Mucosa of rectum (tissue), 2 donors: ENCODE measurements at regions not wholly inside any gene's neighbourhood (a gene's known extent, or its start where the extent isn't known, plus 50 kb on each side); places are given as distances from the start of the nearest gene placed in this dataset.

ENCODE experiments used
- H3K27ac ChIP-seq, 2 donors: one replicate each; pipeline ENCODE4 v1.7.0; 2013; ENCODE audit warnings: inconsistent platforms in 2 of 2, low read depth in 2 of 2, low read length in 2 of 2
- H3K27me3 ChIP-seq, 2 donors: one replicate each; pipeline ENCODE4 v1.7.0; 2013; ENCODE audit warnings: low read length in 2 of 2; ENCODE audit not compliant: control insufficient read depth in 2 of 2, insufficient read depth in 2 of 2
- H3K36me3 ChIP-seq, 2 donors: one replicate each; pipeline ENCODE4 v1.7.0; 2013; ENCODE audit warnings: low read length in 2 of 2; ENCODE audit not compliant: control insufficient read depth in 2 of 2, insufficient read depth in 2 of 2
- H3K4me1 ChIP-seq, 2 donors: one replicate each; pipeline ENCODE4 v1.7.0; 2013; ENCODE audit warnings: low read length in 2 of 2, mild to moderate bottlenecking in 1 of 2; ENCODE audit not compliant: control insufficient read depth in 2 of 2, insufficient read depth in 2 of 2
- H3K4me3 ChIP-seq, 2 donors: one replicate each; pipeline ENCODE4 v1.7.0; 2013; ENCODE audit warnings: low read length in 2 of 2
- H3K9ac ChIP-seq, 2 donors: one replicate each; pipeline ENCODE4 v1.7.0; 2013; ENCODE audit warnings: low read length in 2 of 2, low read depth in 1 of 2, mild to moderate bottlenecking in 1 of 2
- H3K9me3 ChIP-seq, 2 donors: one replicate each; pipeline ENCODE4 v1.7.0; 2013; ENCODE audit warnings: low read length in 2 of 2; ENCODE audit not compliant: control insufficient read depth in 2 of 2
- donor health status: healthy.
- donor health status: Normal muscosa, but diverticular disease.

DNA sequence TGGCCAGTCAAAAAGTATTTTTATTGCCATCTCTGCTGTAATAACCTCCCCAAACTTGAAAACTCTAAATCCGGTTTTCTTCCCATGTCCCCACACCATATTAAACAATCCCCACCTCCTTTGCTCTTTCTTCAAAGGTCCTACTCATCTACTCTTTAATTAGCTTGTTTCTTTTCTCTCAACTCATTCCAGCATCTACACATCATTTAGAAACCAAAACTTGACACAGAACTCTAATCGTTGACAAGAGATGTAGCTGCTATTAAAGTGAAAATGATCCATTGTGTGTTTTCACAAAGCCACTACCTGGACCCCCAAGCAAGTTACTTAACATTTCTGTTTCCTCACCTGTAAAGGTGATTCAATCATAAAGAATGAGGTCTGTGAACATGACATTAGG, 436.3 kb upstream of the NPVF start:
- peaks cover 3 to 6% of the 10 kb centered on the region in 2 donors for H3K4me1 ChIP-seq
- H3K27ac ChIP-seq = peak overlapping the region in 1 of 2 donors; percentile 50

GRCh38 chr7:25665374-25665773, 437.1 kb upstream of the NPVF start:
- Histone ChIP-seq H3K36me3 (no peaks in the 10 kb centered on the region), H3K27ac (peak overlapping the region in 1 of 2 donors; percentile 5), H3K9ac (no peak overlapping the region), H3K4me3 (no peak overlapping the region), H3K4me1 (peaks cover 3 to 4% of the 10 kb centered on the region in 2 donors), H3K27me3 (no peaks in the 10 kb centered on the region), H3K9me3 (no peaks in the 10 kb centered on the region)

More for the DNA sequence above, 436.3 kb upstream of the NPVF start:
- Histone ChIP-seq H3K36me3 (no peaks in the 10 kb centered on the region), H3K9me3 (no peaks in the 10 kb centered on the region), H3K4me3 (no peak overlapping the region), H3K27me3 (no peaks in the 10 kb centered on the region), H3K9ac (no peak overlapping the region)

DNA sequence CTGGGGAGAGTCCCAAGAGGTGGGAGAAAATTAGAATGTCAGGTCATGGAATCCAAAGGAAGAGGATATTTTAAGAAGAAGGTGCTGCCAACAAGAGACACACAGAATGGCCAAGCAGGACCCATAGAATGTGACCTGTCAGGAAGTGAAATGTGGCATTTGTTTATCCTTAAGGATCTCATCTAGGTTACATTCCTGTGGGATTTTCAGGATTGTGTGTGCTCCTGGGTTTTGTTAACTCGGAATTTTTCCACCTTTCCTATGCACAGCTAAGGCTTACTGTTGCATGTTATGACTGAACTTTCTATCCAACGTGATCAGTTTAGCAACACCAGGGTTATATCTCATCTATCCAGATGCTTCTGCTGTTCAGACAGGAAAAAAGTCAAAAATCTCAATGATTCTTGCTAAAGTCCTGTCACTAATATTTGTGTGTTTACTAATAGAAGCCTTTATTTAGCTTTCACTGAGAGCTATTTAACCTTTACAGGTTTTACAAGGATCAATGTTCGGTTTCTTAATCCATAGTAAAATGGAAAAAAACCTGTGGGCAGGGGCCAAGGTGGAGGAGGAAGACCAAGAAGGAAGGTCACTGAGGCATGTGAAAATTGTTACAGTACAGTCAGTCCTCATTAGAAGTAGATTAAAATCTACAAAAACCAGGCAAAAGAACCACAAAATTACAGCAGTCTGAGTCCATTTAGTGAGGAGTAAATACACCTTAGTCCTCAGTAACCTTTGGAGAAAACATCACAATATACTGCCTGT, 437.8 kb upstream of the NPVF start:
- no peaks in the 10 kb centered on the region for H3K27me3 ChIP-seq
- H3K4me3 ChIP-seq = no peak overlapping the region
- H3K27ac ChIP-seq = no peak overlapping the region
- H3K4me1 ChIP-seq = peaks cover 3 to 9% of the 10 kb centered on the region in 2 donors
- H3K36me3 ChIP-seq = no peaks in the 10 kb centered on the region
- H3K9ac ChIP-seq = no peak overlapping the region
- no peaks in the 10 kb centered on the region for H3K9me3 ChIP-seq

GRCh38 chr7:25666671-25667060, 438.4 kb upstream of the NPVF start:
- Histone ChIP-seq H3K27ac (no peak overlapping the region), H3K27me3 (no peaks in the 10 kb centered on the region), H3K4me3 (no peak overlapping the region), H3K9ac (no peak overlapping the region), H3K4me1 (peaks cover 3 to 9% of the 10 kb centered on the region in 2 donors), H3K9me3 (no peaks in the 10 kb centered on the region), H3K36me3 (no peaks in the 10 kb centered on the region)

- no peaks in the 10 kb centered on the region for H3K9me3 ChIP-seq
- peaks cover 0 to 6% of the 10 kb centered on the region in 2 donors for H3K4me1 ChIP-seq
- no peaks in the 10 kb centered on the region for H3K36me3 ChIP-seq
- H3K27me3 ChIP-seq = no peaks in the 10 kb centered on the region
- peak overlapping the region; percentile 3 to 9 for H3K27ac ChIP-seq
- H3K4me3 ChIP-seq = no peak overlapping the region
- no peak overlapping the region for H3K9ac ChIP-seq
These were observed 441.0 kb upstream of the NPVF start for GRCh38 chr7:25669281-25669781.

DNA sequence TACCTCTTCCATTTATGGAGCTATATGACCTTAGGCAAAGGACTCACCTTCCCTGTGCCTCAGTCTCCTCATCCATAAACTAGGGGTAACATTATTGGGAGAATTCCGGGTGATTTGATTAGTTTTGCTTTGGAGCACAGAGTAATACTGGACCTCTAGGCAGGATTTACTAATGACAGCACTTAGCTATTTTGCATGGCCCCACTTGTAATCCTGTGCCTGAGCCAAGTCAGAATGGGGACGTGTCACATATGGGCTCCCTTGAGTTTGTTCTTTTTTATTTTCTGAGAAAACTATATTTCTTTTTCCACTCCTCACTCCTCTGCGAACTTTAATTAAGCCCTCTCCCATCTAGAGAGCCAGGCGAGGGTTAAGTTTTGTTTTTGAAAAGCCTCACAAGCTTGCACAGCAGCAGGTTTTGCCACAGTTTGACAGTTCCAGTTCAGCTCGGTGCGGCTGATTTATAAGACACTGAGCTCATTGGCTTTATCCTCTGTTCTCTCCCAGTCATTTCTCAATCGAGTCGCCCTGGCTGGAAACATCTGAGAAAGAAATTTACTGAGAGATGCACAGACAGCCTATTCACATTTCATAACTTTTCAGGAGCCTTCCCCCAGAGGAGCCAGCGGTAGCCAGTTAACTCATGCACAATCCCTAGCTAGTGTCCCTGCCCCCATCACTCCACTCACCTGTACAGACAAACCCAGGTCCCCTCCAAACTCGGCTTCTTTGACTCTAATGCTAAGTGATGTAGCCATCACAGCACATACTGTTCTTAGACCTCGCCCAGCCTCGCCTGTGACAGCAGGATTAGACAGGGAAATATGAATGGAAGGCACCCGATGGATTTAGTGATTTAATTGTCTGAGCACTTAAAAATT, 441.9 kb upstream of the NPVF start:
- H3K9ac ChIP-seq = no peak overlapping the region
- no peaks in the 10 kb centered on the region for H3K36me3 ChIP-seq
- peak overlapping the region; percentile 3 to 47 for H3K27ac ChIP-seq
- no peaks in the 10 kb centered on the region for H3K27me3 ChIP-seq
- no peak overlapping the region for H3K4me3 ChIP-seq
- peaks cover 0 to 6% of the 10 kb centered on the region in 2 donors for H3K4me1 ChIP-seq
- H3K9me3 ChIP-seq = no peaks in the 10 kb centered on the region

DNA sequence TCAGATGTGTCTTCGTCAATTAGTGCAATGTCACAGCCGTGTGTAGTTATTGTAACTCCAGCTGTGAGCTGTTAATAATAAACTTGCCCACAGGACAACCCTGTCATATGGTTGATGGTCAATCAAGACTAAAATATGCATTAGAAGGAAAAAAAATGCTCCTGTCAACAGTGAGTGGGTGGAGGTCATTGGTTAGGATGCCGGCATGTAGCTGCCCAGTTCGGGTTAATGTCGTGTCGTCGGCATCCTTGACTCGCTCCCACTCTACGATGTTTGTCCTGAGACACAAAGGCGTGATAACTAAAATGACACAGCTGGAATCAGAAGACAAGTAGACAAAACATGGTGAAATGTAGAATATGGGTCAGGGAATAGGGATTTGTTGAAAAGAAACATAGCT, 442.8 kb upstream of the NPVF start:
- H3K27me3 ChIP-seq = no peaks in the 10 kb centered on the region
- H3K4me1 ChIP-seq = peaks cover 0 to 6% of the 10 kb centered on the region in 2 donors
- no peaks in the 10 kb centered on the region for H3K36me3 ChIP-seq
- H3K9me3 ChIP-seq = no peaks in the 10 kb centered on the region
- peak overlapping the region in 1 of 2 donors; percentile 47 for H3K27ac ChIP-seq
- H3K9ac ChIP-seq = no peak overlapping the region
- no peak overlapping the region for H3K4me3 ChIP-seq

DNA sequence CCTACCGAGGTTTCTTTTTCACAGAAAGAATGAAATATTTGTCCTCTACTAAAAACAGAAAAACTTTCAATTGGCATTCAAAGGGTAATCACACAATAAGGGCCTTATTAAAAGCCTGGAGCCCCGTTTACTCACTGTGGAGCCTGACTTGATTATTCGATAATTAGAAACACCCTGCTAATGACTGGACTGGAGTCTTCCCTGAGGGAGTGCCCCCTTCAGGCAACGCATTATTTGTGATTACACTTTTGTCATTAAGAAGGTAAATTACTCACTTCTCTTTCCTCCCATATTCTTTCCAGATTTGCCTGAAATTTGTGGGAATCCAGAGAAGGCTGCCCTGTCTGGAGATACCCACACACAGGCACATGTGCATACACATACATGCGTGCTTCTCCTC, 444.2 kb upstream of the NPVF start:
- H3K36me3 ChIP-seq = no peaks in the 10 kb centered on the region
- no peaks in the 10 kb centered on the region for H3K27me3 ChIP-seq
- no peak overlapping the region for H3K27ac ChIP-seq
- no peaks in the 10 kb centered on the region for H3K9me3 ChIP-seq
- H3K4me3 ChIP-seq = no peak overlapping the region
- peaks cover 0 to 6% of the 10 kb centered on the region in 2 donors for H3K4me1 ChIP-seq
- no peak overlapping the region for H3K9ac ChIP-seq

- Histone ChIP-seq H3K27ac (no peak overlapping the region), H3K9ac (no peak overlapping the region), H3K9me3 (no peaks in the 10 kb centered on the region), H3K4me3 (no peak overlapping the region), H3K4me1 (peaks cover 0 to under 1% of the 10 kb centered on the region in 2 donors), H3K27me3 (no peaks in the 10 kb centered on the region), H3K36me3 (no peaks in the 10 kb centered on the region)
These were observed 447.6 kb upstream of the NPVF start for GRCh38 chr7:25675789-25676474.
